ENCODE measurements at regions not wholly inside any gene's neighbourhood (a gene's known extent, or its start where the extent isn't known, plus 50 kb on each side); places are given as distances from the start of the nearest gene placed in this dataset.

DNA sequence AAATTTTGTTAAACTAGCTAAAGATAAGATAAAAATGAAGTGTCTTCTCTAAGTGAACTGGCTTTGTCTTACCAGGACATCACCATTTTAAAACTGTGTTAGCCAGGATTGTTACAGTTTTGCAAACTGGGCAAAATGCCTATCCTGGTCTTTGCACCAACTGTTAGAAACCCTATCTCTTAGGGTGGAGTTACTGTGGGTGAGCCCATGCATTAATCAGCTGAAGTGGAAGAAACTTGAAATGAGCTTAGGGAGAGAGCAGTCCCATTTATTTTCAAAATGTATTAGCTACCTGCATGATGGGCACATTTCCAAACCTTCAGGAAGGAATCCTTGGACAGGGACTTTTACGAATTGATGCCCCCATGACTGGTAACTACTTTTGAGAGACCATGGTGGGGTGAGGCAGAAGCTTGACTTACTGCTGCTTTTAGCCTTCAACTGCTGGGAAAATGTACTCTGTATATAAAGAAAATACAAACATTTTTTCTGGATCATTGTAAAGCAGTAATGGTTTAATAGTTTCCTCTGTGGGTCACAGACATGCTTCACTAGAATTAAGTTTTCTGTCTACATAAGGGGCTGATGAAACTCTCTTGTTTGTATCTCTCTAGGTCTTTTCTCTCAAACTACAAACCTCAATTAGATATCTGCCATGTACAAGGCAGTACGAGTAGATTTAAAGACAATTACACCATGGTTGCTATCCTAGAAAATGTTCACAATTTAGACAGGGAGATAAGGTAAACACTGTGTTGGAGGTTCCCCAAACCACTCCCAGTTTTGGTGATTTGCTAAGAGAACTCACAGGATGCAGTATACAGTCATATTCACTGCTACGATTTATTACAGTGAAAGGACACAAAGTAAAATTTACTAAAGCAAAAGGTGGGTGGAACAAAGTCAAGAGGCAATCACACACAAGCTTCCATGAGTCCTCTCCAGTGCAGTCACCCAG, 321.4 kb upstream of the MMADHC start:
- no peak for DNase-seq (ENCODE audit: low spot score)
- Mint-ChIP-seq H3K36me3 (ENCODE audit: low read depth, unreplicated experiment) (no peaks in the 10 kb centered on the region), H3K27me3 (ENCODE audit: unreplicated experiment) (no peaks in the 10 kb centered on the region), H3K4me3 (ENCODE audit: unreplicated experiment) (no peak overlapping the region), H3K9me3 (ENCODE audit: unreplicated experiment) (no peaks in the 10 kb centered on the region), H3K27ac (ENCODE audit: unreplicated experiment) (no peak overlapping the region), H3K4me1 (ENCODE audit: unreplicated experiment) (no peaks in the 10 kb centered on the region)
- no peak for TF ChIP-seq CTCF (IDR thresholded peaks at IDR 0.05; ENCODE audit: unreplicated experiment)

- H3K4me1 Mint-ChIP-seq (ENCODE audit: unreplicated experiment): no peaks in the 10 kb centered on the region
- H3K9me3 Mint-ChIP-seq (ENCODE audit: unreplicated experiment): no peaks in the 10 kb centered on the region
- no peak overlapping the region for H3K4me3 Mint-ChIP-seq (ENCODE audit: unreplicated experiment)
- H3K27me3 Mint-ChIP-seq (ENCODE audit: unreplicated experiment): peaks cover 1% of the 10 kb centered on the region
- no peak for TF ChIP-seq CTCF (IDR thresholded peaks at IDR 0.05; ENCODE audit: unreplicated experiment)
- no peak overlapping the region for H3K27ac Mint-ChIP-seq (ENCODE audit: unreplicated experiment)
- no peak for DNase-seq (ENCODE audit: low spot score)
- H3K36me3 Mint-ChIP-seq (ENCODE audit: low read depth, unreplicated experiment): no peaks in the 10 kb centered on the region
Measured at GRCh38 chr2:149906886-149907285, 319.3 kb upstream of the MMADHC start.

GRCh38 chr2:149904352-149905175, 317.0 kb upstream of the MMADHC start:
- DNase-seq (ENCODE audit: low spot score): no peak
- Mint-ChIP-seq H3K36me3 (ENCODE audit: low read depth, unreplicated experiment) (no peaks in the 10 kb centered on the region), H3K4me3 (ENCODE audit: unreplicated experiment) (no peak overlapping the region), H3K4me1 (ENCODE audit: unreplicated experiment) (no peaks in the 10 kb centered on the region), H3K9me3 (ENCODE audit: unreplicated experiment) (no peaks in the 10 kb centered on the region), H3K27ac (ENCODE audit: unreplicated experiment) (no peak overlapping the region), H3K27me3 (ENCODE audit: unreplicated experiment) (peaks cover 1% of the 10 kb centered on the region)
- no peak for TF ChIP-seq CTCF (IDR thresholded peaks at IDR 0.05; ENCODE audit: unreplicated experiment)

- no peaks in the 10 kb centered on the region for H3K36me3 Mint-ChIP-seq (ENCODE audit: low read depth, unreplicated experiment)
- no peaks in the 10 kb centered on the region for H3K9me3 Mint-ChIP-seq (ENCODE audit: unreplicated experiment)
- H3K27ac Mint-ChIP-seq (ENCODE audit: unreplicated experiment): no peak overlapping the region
- no peak for DNase-seq (ENCODE audit: low spot score)
- TF ChIP-seq CTCF (IDR thresholded peaks at IDR 0.05; ENCODE audit: unreplicated experiment): no peak
- H3K4me3 Mint-ChIP-seq (ENCODE audit: unreplicated experiment): no peak overlapping the region
- no peaks in the 10 kb centered on the region for H3K4me1 Mint-ChIP-seq (ENCODE audit: unreplicated experiment)
- peaks cover 1% of the 10 kb centered on the region for H3K27me3 Mint-ChIP-seq (ENCODE audit: unreplicated experiment)
Measured at GRCh38 chr2:149903626-149904025, 316.1 kb upstream of the MMADHC start.
